HG03558 (cell line): ENCODE measurements at regions not wholly inside any gene's neighbourhood (a gene's known extent, or its start where the extent isn't known, plus 50 kb on each side); places are given as distances from the start of the nearest gene placed in this dataset.

Experiments used
- ATAC-seq: cut with Tn5 transposase; IDR thresholded peaks from one replicate; pipeline ENCODE4 v1.9.1; 2021; ENCODE audit warnings: moderate number of reproducible peaks; ENCODE audit not compliant: unreplicated experiment; ENCODE audit errors: extremely low read depth

- ATAC-seq = no peak
Measured at GRCh38 chr4:154001193-154001592, 212.3 kb upstream of the SFRP2 start.

GRCh38 chr4:153997516-153997915 lies 208.6 kb upstream of the SFRP2 start:
- ATAC-seq = no peak

GRCh38 chr4:153989505-153989904 lies 200.6 kb upstream of the SFRP2 start:
- no peak for ATAC-seq

GRCh38 chr4:153988492-153989363 lies 199.8 kb upstream of the SFRP2 start:
- ATAC-seq = no peak

GRCh38 chr4:153987291-153987690 lies 198.4 kb upstream of the SFRP2 start:
- no peak for ATAC-seq

GRCh38 chr4:153976954-153977353 lies 188.1 kb upstream of the SFRP2 start:
- no peak for ATAC-seq

- ATAC-seq = no peak
Measured at GRCh38 chr4:153974452-153974851, 185.6 kb upstream of the SFRP2 start.

GRCh38 chr4:153973942-153974341 lies 185.1 kb upstream of the SFRP2 start:
- ATAC-seq = no peak

GRCh38 chr4:153971899-153972298 lies 183.0 kb upstream of the SFRP2 start:
- ATAC-seq = no peak

GRCh38 chr4:153970169-153970568 lies 181.3 kb upstream of the SFRP2 start:
- ATAC-seq = no peak

- ATAC-seq = no peak
Measured at GRCh38 chr4:153969542-153969941, 180.7 kb upstream of the SFRP2 start.

- ATAC-seq = no peak
Measured at GRCh38 chr4:153966641-153967040, 177.8 kb upstream of the SFRP2 start.

- ATAC-seq = no peak
Measured at GRCh38 chr4:153963216-153963615, 174.3 kb upstream of the SFRP2 start.

GRCh38 chr4:153962311-153963039 lies 173.6 kb upstream of the SFRP2 start:
- no peak for ATAC-seq

GRCh38 chr4:153955327-153955726 lies 166.4 kb upstream of the SFRP2 start:
- ATAC-seq = no peak

GRCh38 chr4:153954654-153955053 lies 165.8 kb upstream of the SFRP2 start:
- no peak for ATAC-seq

- no peak for ATAC-seq
Measured at GRCh38 chr4:153950100-153950979, 161.5 kb upstream of the SFRP2 start.

GRCh38 chr4:153948041-153948440 lies 159.2 kb upstream of the SFRP2 start:
- ATAC-seq = no peak

- ATAC-seq = no peak
Measured at GRCh38 chr4:153947124-153947523, 158.2 kb upstream of the SFRP2 start.

GRCh38 chr4:153945704-153946103 lies 156.8 kb upstream of the SFRP2 start:
- no peak for ATAC-seq
